ENCODE measurements at regions not wholly inside any gene's neighbourhood (a gene's known extent, or its start where the extent isn't known, plus 50 kb on each side); places are given as distances from the start of the nearest gene placed in this dataset.
"Not testable (repeated sequence)": the region's sequence is repeated elsewhere in the genome, so short reads cannot be mapped to it uniquely, and the experiment has no call there.

DNA sequence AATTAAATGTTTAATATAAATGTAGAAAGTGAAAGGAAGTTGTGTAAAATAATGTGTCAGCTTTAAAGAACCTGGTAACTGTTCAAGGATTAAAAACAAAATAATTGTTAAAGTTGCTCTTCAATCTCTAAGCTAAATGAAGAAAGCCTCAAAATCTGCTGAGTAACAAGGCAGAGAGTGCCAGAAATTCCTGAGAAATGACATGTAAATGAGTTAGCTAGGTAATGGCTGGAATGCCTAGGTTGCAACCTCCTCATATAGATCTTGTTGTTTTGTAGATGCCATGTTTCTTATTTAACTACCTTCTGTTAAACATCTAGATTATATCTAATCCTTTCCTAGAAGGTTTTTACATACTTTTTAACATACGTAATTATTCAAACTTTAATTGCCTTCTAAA lies 763.6 kb upstream of the AGA start:
- TF ChIP-seq, protein P1, sequence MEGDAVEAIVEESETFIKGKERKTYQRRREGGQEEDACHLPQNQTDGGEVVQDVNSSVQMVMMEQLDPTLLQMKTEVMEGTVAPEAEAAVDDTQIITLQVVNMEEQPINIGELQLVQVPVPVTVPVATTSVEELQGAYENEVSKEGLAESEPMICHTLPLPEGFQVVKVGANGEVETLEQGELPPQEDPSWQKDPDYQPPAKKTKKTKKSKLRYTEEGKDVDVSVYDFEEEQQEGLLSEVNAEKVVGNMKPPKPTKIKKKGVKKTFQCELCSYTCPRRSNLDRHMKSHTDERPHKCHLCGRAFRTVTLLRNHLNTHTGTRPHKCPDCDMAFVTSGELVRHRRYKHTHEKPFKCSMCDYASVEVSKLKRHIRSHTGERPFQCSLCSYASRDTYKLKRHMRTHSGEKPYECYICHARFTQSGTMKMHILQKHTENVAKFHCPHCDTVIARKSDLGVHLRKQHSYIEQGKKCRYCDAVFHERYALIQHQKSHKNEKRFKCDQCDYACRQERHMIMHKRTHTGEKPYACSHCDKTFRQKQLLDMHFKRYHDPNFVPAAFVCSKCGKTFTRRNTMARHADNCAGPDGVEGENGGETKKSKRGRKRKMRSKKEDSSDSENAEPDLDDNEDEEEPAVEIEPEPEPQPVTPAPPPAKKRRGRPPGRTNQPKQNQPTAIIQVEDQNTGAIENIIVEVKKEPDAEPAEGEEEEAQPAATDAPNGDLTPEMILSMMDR (IDR thresholded peaks at IDR 0.05; ENCODE audit: insufficient read depth in 1 of 2, low read depth in 1 of 2, low read length in 1 of 2, severe bottlenecking in 1 of 2, unreplicated experiment in 1 of 2) = no peak
- no peaks in the 10 kb centered on the region for H3K27me3 ChIP-seq (replicated peaks; ENCODE audit: control insufficient read depth, insufficient read depth, low read length)
- H3K4me1 Mint-ChIP-seq (ENCODE audit: low read depth, unreplicated experiment) = no peaks in the 10 kb centered on the region
- no peaks in the 10 kb centered on the region for H3K36me3 Mint-ChIP-seq (ENCODE audit: insufficient read depth, unreplicated experiment)
- H3K4me3 Mint-ChIP-seq (ENCODE audit: unreplicated experiment) = no peak overlapping the region
- no peak overlapping the region for H3K27ac Mint-ChIP-seq (ENCODE audit: unreplicated experiment)
- H3K4me3 ChIP-seq (ENCODE audit: low read depth, low read length) = no peak overlapping the region
- POLR2A ChIA-PET = no interaction called here
- H3K9me3 ChIP-seq = no peaks in the 10 kb centered on the region
- CTCF ChIA-PET = no interaction called here
- H3K4me1 ChIP-seq = no peaks in the 10 kb centered on the region
- H3K36me3 ChIP-seq (ENCODE audit: control insufficient read depth, insufficient read depth, low read length) = no peaks in the 10 kb centered on the region
- peaks cover 4% of the 10 kb centered on the region for H3K27me3 Mint-ChIP-seq (ENCODE audit: insufficient read depth, unreplicated experiment)
- peaks cover 30% of the 10 kb centered on the region for H3K9me3 Mint-ChIP-seq (ENCODE audit: unreplicated experiment)
- no TSS peak for BruUV-seq (replicated peaks)
- intact Hi-C loops (cut with micrococcal nuclease; ENCODE audit: unreplicated experiment) = no loop called here
- no peak for DNase-seq

DNA sequence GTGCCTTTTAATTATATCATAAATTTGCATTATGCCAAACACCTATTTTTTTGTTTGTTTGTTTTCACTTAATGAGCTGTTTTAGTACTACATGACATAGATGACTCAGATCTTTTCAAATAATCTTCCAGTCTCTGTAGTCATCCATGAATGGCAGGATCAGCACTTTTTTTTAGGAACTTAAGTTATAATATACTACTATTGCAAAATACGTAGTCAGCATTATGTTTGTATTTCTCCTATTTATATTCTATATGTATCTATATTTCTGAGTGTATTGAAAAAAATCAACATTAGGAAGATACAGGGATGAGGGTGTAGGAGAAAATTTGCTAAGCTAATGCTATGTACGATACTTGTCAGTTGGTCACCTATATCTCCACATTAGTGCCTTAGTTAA lies 773.1 kb upstream of the AGA start:
- Histone ChIP-seq H3K9me3 (no peaks in the 10 kb centered on the region), H3K4me1 (no peaks in the 10 kb centered on the region), H3K27me3 (replicated peaks; ENCODE audit: control insufficient read depth, insufficient read depth, low read length) (no peaks in the 10 kb centered on the region), H3K36me3 (ENCODE audit: control insufficient read depth, insufficient read depth, low read length) (no peaks in the 10 kb centered on the region), H3K4me3 (ENCODE audit: low read depth, low read length) (no peak overlapping the region)
- no peak for DNase-seq
- CTCF ChIA-PET = no interaction called here
- Mint-ChIP-seq H3K4me1 (ENCODE audit: low read depth, unreplicated experiment) (no peaks in the 10 kb centered on the region), H3K27me3 (ENCODE audit: insufficient read depth, unreplicated experiment) (no peaks in the 10 kb centered on the region), H3K9me3 (ENCODE audit: unreplicated experiment) (no peaks in the 10 kb centered on the region), H3K27ac (ENCODE audit: unreplicated experiment) (no peak overlapping the region), H3K36me3 (ENCODE audit: insufficient read depth, unreplicated experiment) (no peaks in the 10 kb centered on the region), H3K4me3 (ENCODE audit: unreplicated experiment) (no peak overlapping the region)
- POLR2A ChIA-PET = no interaction called here
- TF ChIP-seq, protein P1 (IDR thresholded peaks at IDR 0.05; ENCODE audit: insufficient read depth in 1 of 2, low read depth in 1 of 2, low read length in 1 of 2, severe bottlenecking in 1 of 2, unreplicated experiment in 1 of 2) = no peak
- intact Hi-C loops (cut with micrococcal nuclease; ENCODE audit: unreplicated experiment) = no loop called here
- BruUV-seq (replicated peaks) = no TSS peak

DNA sequence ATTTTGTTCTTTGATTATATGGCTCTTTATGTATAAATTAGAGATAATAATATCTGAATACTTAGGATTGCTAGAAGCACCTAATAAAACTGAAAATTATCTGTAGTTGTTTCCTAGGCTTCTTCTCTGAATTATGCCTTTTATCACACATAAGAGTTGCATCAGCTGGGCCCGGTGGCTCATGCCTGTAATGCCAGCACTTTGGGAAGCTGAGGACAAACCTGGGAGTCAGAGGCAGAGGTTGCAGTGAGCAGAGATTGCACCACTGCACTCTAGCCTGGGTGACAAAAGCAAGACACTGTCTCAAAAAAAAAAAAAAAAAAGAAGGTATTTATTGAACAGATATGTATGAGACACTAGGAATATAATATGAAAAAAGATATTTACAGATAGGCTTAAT lies 773.5 kb upstream of the AGA start:
- Mint-ChIP-seq H3K4me3 (ENCODE audit: unreplicated experiment) (no peak overlapping the region), H3K27ac (ENCODE audit: unreplicated experiment) (no peak overlapping the region), H3K9me3 (ENCODE audit: unreplicated experiment) (no peaks in the 10 kb centered on the region), H3K27me3 (ENCODE audit: insufficient read depth, unreplicated experiment) (no peaks in the 10 kb centered on the region), H3K4me1 (ENCODE audit: low read depth, unreplicated experiment) (no peaks in the 10 kb centered on the region), H3K36me3 (ENCODE audit: insufficient read depth, unreplicated experiment) (no peaks in the 10 kb centered on the region)
- Histone ChIP-seq H3K27me3 (replicated peaks; ENCODE audit: control insufficient read depth, insufficient read depth, low read length) (no peaks in the 10 kb centered on the region), H3K4me3 (ENCODE audit: low read depth, low read length) (no peak overlapping the region), H3K4me1 (no peaks in the 10 kb centered on the region), H3K36me3 (ENCODE audit: control insufficient read depth, insufficient read depth, low read length) (no peaks in the 10 kb centered on the region), H3K9me3 (no peaks in the 10 kb centered on the region)
- TF ChIP-seq, protein P1 (IDR thresholded peaks at IDR 0.05; ENCODE audit: insufficient read depth in 1 of 2, low read depth in 1 of 2, low read length in 1 of 2, severe bottlenecking in 1 of 2, unreplicated experiment in 1 of 2) = no peak
- BruUV-seq (replicated peaks) = no TSS peak
- ChIA-PET CTCF (no interaction called here), POLR2A (no interaction called here)
- no peak for DNase-seq
- intact Hi-C loops (cut with micrococcal nuclease; ENCODE audit: unreplicated experiment) = no loop called here

DNA sequence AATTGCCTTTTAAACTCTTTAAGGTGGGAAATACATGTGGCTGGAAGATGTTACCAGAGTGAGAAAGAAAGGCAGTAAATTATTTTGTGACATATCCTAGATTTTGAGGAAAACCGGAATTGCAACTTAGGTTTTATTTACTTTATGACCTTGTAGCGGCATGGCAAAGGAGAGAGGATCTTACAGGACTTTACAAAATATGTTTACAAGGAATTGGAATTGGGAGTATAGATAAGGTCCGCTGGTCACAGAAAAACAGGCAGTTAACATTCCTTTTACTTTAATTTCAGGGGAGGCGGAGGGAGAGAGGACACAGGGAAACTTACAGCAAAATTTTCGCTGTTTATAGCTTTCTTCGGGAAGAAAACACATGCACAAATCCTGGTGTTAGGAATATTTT lies 784.2 kb upstream of the AGA start:
- Mint-ChIP-seq H3K9me3 (ENCODE audit: unreplicated experiment) (peaks cover 18% of the 10 kb centered on the region), H3K4me3 (ENCODE audit: unreplicated experiment) (peak overlapping the region; percentile 13), H3K4me1 (ENCODE audit: low read depth, unreplicated experiment) (peaks cover 10% of the 10 kb centered on the region)
- H3K36me3 Mint-ChIP-seq (ENCODE audit: insufficient read depth, unreplicated experiment); H3K4me3 ChIP-seq (ENCODE audit: low read depth, low read length); H3K9me3 ChIP-seq; H3K27me3 ChIP-seq (replicated peaks; ENCODE audit: control insufficient read depth, insufficient read depth, low read length); H3K27ac Mint-ChIP-seq (ENCODE audit: unreplicated experiment); BruUV-seq (replicated peaks); intact Hi-C loops (cut with micrococcal nuclease; ENCODE audit: unreplicated experiment); H3K36me3 ChIP-seq (ENCODE audit: control insufficient read depth, insufficient read depth, low read length); CTCF ChIA-PET; H3K4me1 ChIP-seq; H3K27me3 Mint-ChIP-seq (ENCODE audit: insufficient read depth, unreplicated experiment); POLR2A ChIA-PET; DNase-seq: not testable (repeated sequence)

Data from Caco-2 (cell line).